ENCODE measurements at regions not wholly inside any gene's neighbourhood (a gene's known extent, or its start where the extent isn't known, plus 50 kb on each side); places are given as distances from the start of the nearest gene placed in this dataset.

DNA sequence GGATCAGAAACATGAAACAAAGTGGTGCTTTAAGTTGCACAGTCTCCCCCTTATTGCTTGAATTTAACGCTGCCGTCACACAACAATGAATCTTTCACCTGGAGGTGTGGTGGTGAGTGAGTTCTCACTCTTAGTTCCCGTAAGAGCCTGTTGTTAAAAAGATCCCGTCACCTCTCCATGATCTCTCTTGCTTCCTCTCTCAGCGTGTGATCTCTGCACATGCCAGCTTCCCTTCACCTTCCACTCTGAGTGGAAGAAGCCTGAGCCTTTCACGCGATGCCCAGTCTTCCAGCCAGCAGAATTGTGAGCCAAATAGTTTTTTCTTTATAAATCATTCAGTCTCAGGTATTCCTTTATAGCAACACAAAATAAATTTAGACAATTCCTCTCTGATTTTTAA lies 136.7 kb upstream of the CHL1 start:
- TF ChIP-seq, protein P1, sequence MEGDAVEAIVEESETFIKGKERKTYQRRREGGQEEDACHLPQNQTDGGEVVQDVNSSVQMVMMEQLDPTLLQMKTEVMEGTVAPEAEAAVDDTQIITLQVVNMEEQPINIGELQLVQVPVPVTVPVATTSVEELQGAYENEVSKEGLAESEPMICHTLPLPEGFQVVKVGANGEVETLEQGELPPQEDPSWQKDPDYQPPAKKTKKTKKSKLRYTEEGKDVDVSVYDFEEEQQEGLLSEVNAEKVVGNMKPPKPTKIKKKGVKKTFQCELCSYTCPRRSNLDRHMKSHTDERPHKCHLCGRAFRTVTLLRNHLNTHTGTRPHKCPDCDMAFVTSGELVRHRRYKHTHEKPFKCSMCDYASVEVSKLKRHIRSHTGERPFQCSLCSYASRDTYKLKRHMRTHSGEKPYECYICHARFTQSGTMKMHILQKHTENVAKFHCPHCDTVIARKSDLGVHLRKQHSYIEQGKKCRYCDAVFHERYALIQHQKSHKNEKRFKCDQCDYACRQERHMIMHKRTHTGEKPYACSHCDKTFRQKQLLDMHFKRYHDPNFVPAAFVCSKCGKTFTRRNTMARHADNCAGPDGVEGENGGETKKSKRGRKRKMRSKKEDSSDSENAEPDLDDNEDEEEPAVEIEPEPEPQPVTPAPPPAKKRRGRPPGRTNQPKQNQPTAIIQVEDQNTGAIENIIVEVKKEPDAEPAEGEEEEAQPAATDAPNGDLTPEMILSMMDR (IDR thresholded peaks at IDR 0.05 in 2 of 3, conservative IDR thresholded peaks at IDR 0.05 in 1 of 3; ENCODE audit: insufficient read depth in 2 of 3, low read depth in 1 of 3, low read length in 3 of 3), result no peak
- TF ChIP-seq ZNF780A (CRISPR knock-in tag; IDR thresholded peaks at IDR 0.05) (no peak), JUN (IDR thresholded peaks at IDR 0.05; ENCODE audit: borderline replicate concordance, low read depth, low read length) (no peak), JUN (CRISPR knock-in tag; IDR thresholded peaks at IDR 0.05; ENCODE audit: borderline replicate concordance) (no peak), ARNT (IDR thresholded peaks at IDR 0.05) (no peak), TAF15 (IDR thresholded peaks at IDR 0.05; ENCODE audit: low read depth, low read length) (no peak), KAT2B (IDR thresholded peaks at IDR 0.05; ENCODE audit: low read depth, low read length) (no peak), TAF9B (IDR thresholded peaks at IDR 0.05; ENCODE audit: partially characterized antibody) (no peak)
- TF ChIP-seq, protein P2, sequence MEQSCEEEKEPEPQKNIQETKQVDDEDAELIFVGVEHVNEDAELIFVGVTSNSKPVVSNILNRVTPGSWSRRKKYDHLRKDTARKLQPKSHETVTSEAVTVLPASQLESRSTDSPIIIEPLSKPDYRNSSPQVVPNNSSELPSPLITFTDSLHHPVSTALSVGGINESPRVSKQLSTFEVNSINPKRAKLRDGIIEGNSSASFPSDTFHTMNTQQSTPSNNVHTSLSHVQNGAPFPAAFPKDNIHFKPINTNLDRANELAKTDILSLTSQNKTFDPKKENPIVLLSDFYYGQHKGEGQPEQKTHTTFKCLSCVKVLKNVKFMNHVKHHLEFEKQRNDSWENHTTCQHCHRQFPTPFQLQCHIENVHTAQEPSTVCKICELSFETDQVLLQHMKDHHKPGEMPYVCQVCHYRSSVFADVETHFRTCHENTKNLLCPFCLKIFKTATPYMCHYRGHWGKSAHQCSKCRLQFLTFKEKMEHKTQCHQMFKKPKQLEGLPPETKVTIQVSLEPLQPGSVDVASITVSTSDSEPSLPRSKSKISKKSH (CRISPR knock-in tag; IDR thresholded peaks at IDR 0.05), result no peak
- TF ChIP-seq, protein P3, sequence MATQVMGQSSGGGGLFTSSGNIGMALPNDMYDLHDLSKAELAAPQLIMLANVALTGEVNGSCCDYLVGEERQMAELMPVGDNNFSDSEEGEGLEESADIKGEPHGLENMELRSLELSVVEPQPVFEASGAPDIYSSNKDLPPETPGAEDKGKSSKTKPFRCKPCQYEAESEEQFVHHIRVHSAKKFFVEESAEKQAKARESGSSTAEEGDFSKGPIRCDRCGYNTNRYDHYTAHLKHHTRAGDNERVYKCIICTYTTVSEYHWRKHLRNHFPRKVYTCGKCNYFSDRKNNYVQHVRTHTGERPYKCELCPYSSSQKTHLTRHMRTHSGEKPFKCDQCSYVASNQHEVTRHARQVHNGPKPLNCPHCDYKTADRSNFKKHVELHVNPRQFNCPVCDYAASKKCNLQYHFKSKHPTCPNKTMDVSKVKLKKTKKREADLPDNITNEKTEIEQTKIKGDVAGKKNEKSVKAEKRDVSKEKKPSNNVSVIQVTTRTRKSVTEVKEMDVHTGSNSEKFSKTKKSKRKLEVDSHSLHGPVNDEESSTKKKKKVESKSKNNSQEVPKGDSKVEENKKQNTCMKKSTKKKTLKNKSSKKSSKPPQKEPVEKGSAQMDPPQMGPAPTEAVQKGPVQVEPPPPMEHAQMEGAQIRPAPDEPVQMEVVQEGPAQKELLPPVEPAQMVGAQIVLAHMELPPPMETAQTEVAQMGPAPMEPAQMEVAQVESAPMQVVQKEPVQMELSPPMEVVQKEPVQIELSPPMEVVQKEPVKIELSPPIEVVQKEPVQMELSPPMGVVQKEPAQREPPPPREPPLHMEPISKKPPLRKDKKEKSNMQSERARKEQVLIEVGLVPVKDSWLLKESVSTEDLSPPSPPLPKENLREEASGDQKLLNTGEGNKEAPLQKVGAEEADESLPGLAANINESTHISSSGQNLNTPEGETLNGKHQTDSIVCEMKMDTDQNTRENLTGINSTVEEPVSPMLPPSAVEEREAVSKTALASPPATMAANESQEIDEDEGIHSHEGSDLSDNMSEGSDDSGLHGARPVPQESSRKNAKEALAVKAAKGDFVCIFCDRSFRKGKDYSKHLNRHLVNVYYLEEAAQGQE (IDR thresholded peaks at IDR 0.05; ENCODE audit: borderline replicate concordance), result no peak
- TF ChIP-seq, protein P3 (CRISPR knock-in tag; IDR thresholded peaks at IDR 0.05; ENCODE audit: low read depth), result no peak
- TF ChIP-seq, protein P4, sequence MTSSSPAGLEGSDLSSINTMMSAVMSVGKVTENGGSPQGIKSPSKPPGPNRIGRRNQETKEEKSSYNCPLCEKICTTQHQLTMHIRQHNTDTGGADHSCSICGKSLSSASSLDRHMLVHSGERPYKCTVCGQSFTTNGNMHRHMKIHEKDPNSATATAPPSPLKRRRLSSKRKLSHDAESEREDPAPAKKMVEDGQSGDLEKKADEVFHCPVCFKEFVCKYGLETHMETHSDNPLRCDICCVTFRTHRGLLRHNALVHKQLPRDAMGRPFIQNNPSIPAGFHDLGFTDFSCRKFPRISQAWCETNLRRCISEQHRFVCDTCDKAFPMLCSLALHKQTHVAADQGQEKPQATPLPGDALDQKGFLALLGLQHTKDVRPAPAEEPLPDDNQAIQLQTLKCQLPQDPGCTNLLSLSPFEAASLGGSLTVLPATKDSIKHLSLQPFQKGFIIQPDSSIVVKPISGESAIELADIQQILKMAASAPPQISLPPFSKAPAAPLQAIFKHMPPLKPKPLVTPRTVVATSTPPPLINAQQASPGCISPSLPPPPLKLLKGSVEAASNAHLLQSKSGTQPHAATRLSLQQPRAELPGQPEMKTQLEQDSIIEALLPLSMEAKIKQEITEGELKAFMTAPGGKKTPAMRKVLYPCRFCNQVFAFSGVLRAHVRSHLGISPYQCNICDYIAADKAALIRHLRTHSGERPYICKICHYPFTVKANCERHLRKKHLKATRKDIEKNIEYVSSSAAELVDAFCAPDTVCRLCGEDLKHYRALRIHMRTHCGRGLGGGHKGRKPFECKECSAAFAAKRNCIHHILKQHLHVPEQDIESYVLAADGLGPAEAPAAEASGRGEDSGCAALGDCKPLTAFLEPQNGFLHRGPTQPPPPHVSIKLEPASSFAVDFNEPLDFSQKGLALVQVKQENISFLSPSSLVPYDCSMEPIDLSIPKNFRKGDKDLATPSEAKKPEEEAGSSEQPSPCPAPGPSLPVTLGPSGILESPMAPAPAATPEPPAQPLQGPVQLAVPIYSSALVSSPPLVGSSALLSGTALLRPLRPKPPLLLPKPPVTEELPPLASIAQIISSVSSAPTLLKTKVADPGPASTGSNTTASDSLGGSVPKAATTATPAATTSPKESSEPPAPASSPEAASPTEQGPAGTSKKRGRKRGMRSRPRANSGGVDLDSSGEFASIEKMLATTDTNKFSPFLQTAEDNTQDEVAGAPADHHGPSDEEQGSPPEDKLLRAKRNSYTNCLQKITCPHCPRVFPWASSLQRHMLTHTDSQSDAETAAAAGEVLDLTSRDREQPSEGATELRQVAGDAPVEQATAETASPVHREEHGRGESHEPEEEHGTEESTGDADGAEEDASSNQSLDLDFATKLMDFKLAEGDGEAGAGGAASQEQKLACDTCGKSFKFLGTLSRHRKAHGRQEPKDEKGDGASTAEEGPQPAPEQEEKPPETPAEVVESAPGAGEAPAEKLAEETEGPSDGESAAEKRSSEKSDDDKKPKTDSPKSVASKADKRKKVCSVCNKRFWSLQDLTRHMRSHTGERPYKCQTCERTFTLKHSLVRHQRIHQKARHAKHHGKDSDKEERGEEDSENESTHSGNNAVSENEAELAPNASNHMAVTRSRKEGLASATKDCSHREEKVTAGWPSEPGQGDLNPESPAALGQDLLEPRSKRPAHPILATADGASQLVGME (CRISPR knock-in tag; IDR thresholded peaks at IDR 0.05), result no peak
- TF ChIP-seq, protein P5, sequence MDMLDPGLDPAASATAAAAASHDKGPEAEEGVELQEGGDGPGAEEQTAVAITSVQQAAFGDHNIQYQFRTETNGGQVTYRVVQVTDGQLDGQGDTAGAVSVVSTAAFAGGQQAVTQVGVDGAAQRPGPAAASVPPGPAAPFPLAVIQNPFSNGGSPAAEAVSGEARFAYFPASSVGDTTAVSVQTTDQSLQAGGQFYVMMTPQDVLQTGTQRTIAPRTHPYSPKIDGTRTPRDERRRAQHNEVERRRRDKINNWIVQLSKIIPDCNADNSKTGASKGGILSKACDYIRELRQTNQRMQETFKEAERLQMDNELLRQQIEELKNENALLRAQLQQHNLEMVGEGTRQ (CRISPR knock-in tag; IDR thresholded peaks at IDR 0.05), result no peak

Data from K562 (cell line).